Adrenal gland (tissue), 5 donors: ENCODE measurements at regions not wholly inside any gene's neighbourhood (a gene's known extent, or its start where the extent isn't known, plus 50 kb on each side); places are given as distances from the start of the nearest gene placed in this dataset.

Experiments used
- POLR2A ChIP-seq, 2 donors: fragments of 450-650 bp; IDR thresholded peaks; one replicate each; pipeline ENCODE4 v1.6.1; 2017; ENCODE audit warnings: antibody characterized with exemption in 2 of 2, mild to moderate bottlenecking in 2 of 2, moderate library complexity in 1 of 2
- TF ChIP-seq, protein P1 (sequence below), 6 experiments: fragments of 450-650 bp in 4 of 6; fragments of 200-600 bp in 2 of 6; sonication (generic) in 1 of 6; IDR thresholded peaks; 1 replicate in 5 of 6; 2 replicates in 1 of 6; pipeline versions ENCODE4 v1.5.1 to v1.8.0; 2016 to 2021; ENCODE audit warnings: antibody characterized with exemption in 6 of 6, mild to moderate bottlenecking in 2 of 6, moderate library complexity in 1 of 6
- donor health status: DM: no; HTN: no; CAD: no.

DNA sequence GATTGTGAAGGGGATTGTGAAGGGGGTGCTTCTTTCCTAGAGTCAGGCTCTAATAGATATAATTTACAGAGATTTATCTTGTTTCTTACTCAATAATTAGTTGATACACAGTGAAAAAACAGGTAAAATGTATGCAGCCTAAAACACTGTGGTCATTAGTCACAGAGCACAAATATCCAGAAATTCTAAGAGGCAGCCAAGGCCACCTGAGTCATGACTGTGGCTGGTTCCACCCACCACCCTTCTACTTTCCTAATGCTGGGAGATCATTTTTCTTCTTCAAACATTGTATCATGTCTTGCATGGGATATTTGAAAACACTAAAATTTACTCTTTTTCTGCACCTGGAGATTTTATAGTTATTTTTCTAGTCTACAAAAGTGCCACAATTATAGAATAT, 181.6 kb downstream of the OTOR start:
- TF ChIP-seq, protein P1, sequence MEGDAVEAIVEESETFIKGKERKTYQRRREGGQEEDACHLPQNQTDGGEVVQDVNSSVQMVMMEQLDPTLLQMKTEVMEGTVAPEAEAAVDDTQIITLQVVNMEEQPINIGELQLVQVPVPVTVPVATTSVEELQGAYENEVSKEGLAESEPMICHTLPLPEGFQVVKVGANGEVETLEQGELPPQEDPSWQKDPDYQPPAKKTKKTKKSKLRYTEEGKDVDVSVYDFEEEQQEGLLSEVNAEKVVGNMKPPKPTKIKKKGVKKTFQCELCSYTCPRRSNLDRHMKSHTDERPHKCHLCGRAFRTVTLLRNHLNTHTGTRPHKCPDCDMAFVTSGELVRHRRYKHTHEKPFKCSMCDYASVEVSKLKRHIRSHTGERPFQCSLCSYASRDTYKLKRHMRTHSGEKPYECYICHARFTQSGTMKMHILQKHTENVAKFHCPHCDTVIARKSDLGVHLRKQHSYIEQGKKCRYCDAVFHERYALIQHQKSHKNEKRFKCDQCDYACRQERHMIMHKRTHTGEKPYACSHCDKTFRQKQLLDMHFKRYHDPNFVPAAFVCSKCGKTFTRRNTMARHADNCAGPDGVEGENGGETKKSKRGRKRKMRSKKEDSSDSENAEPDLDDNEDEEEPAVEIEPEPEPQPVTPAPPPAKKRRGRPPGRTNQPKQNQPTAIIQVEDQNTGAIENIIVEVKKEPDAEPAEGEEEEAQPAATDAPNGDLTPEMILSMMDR (IDR thresholded peaks at IDR 0.05), result no peak
- TF ChIP-seq POLR2A (IDR thresholded peaks at IDR 0.05), result no peak
